SU-DHL-6 (cell line): ENCODE measurements at regions not wholly inside any gene's neighbourhood (a gene's known extent, or its start where the extent isn't known, plus 50 kb on each side); places are given as distances from the start of the nearest gene placed in this dataset.

Experiments
- H2AFZ ChIP-seq: fragments of 200-600 bp; sonication (generic); 2 replicates; pipeline ENCODE4 v1.6.1; 2014; ENCODE audit warnings: low read depth, mild to moderate bottlenecking, moderate library complexity, mixed read lengths, antibody characterized with exemption, low read length; ENCODE audit not compliant: severe bottlenecking
- H3F3A ChIP-seq: fragments of 200-600 bp; shearing (Covaris generic); 2 replicates; pipeline ENCODE4 v1.6.0; 2016; ENCODE audit warnings: antibody characterized with exemption, mild to moderate bottlenecking; ENCODE audit not compliant: insufficient read depth
- H3K27ac ChIP-seq: fragments of 200-600 bp; sonication (generic); 2 replicates; pipeline ENCODE4 v1.5.1; 2016; ENCODE audit warnings: low read depth, mild to moderate bottlenecking, low read length, moderate library complexity, mixed read lengths
- H3K27me3 ChIP-seq: fragments of 200-600 bp; sonication (generic), shearing (Covaris generic); 2 replicates; pipeline ENCODE4 v1.6.0; 2014; ENCODE audit warnings: mild to moderate bottlenecking, low read length
- H3K36me3 ChIP-seq: fragments of 200-600 bp; sonication (generic); 2 replicates; pipeline ENCODE4 v1.6.1; 2014; ENCODE audit warnings: mild to moderate bottlenecking, low read length, mixed read lengths
- H3K4me2 ChIP-seq: fragments of 300-600, 200-600 bp; shearing (Covaris generic), sonication (generic); 2 replicates; pipeline ENCODE4 v1.6.0; 2014; ENCODE audit warnings: low read length, low read depth, mild to moderate bottlenecking; ENCODE audit not compliant: poor library complexity, severe bottlenecking
- H3K4me3 ChIP-seq: fragments of 200-600 bp; sonication (generic); 2 replicates; pipeline ENCODE4 v1.5.1; 2014; ENCODE audit warnings: antibody characterized with exemption, low read length, mild to moderate bottlenecking, mixed read lengths; ENCODE audit not compliant: insufficient read depth, poor library complexity, severe bottlenecking
- H3K79me2 ChIP-seq: fragments of 200-600 bp; sonication (generic); 2 replicates; pipeline ENCODE4 v1.6.1; 2014; ENCODE audit warnings: mild to moderate bottlenecking, low read length, moderate library complexity; ENCODE audit not compliant: insufficient read depth
- H3K9ac ChIP-seq: fragments of 200-600 bp; sonication (generic); 2 replicates; pipeline ENCODE4 v1.7.0; 2014; ENCODE audit warnings: mild to moderate bottlenecking, low read length
- H3K9me2 ChIP-seq: fragments of 200-600 bp; sonication (generic); replicated peaks from 2 replicates; pipeline ENCODE4 v1.6.1; 2014; ENCODE audit warnings: low read length; ENCODE audit not compliant: insufficient read depth
- H3K9me3 ChIP-seq: fragments of 200-600 bp; sonication (generic); 2 replicates; pipeline ENCODE4 v1.6.1; 2014; ENCODE audit warnings: low read length, mixed read lengths; ENCODE audit not compliant: insufficient read depth
- H4K20me1 ChIP-seq: fragments of 200-600 bp; sonication (generic); 2 replicates; pipeline ENCODE4 v1.6.1; 2014; ENCODE audit warnings: low read depth, mild to moderate bottlenecking, antibody characterized with exemption, low read length, moderate library complexity, mixed read lengths
- EZH2phosphoT487 ChIP-seq: fragments of 200-600 bp; sonication (generic), shearing (Covaris generic); conservative IDR thresholded peaks from 2 replicates; pipeline ENCODE4 v1.6.1; 2018; ENCODE audit warnings: mild to moderate bottlenecking, antibody characterized with exemption, low read length, moderate library complexity, mixed read lengths
- TF ChIP-seq, protein P1 (sequence below): fragments of 200-600 bp; sonication (generic); IDR thresholded peaks from one replicate; pipeline ENCODE4 v1.5.1; 2017; ENCODE audit warnings: antibody characterized with exemption, mild to moderate bottlenecking, low read length, moderate library complexity; ENCODE audit not compliant: insufficient read depth, poor library complexity, severe bottlenecking

DNA sequence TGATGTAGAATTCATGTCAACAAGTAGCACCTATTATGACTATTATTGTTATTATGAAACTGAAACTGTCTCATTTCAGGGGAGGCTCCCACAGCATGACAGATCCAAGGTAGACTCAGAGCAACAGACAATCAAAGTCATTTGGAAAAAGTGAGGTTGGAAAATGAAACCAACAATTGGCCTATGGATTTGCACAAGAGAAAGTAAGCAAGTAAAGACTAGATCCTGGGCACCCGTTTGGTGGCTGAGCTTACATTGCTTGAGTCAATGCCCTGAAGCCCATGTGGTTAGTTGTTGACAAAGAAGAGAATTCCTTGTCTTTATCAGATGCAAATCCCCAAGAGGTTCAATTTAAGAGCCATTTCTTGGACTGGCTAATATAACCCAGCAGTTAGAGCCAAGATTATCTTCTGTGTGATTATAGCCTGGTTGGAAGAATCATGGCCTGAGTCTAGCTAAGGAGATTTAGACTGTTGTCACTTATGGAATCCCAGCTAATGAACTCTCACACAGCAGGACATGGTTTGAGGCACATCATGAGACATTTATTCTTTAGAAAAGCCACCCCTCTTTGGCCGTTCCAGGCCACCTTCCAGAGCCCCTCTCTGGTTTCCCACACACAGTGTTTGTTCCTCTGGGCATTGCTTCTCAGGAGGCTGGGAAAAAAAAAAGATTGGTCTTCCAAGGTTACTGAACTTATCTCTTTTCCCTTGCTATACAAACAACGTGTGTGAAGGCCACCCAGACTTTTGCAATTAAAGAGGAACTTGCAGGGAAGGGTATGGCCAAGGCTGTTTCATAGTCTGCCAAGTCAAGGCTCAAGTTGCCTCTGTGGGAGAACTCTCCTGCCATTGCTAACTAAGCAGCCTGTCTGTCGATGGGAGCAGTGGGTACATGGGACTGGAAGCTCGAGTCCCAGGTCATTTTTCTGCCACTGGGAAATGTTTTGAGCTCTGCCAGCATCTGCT, 399.5 kb downstream of the ENC1 start:
- TF ChIP-seq, protein P1, sequence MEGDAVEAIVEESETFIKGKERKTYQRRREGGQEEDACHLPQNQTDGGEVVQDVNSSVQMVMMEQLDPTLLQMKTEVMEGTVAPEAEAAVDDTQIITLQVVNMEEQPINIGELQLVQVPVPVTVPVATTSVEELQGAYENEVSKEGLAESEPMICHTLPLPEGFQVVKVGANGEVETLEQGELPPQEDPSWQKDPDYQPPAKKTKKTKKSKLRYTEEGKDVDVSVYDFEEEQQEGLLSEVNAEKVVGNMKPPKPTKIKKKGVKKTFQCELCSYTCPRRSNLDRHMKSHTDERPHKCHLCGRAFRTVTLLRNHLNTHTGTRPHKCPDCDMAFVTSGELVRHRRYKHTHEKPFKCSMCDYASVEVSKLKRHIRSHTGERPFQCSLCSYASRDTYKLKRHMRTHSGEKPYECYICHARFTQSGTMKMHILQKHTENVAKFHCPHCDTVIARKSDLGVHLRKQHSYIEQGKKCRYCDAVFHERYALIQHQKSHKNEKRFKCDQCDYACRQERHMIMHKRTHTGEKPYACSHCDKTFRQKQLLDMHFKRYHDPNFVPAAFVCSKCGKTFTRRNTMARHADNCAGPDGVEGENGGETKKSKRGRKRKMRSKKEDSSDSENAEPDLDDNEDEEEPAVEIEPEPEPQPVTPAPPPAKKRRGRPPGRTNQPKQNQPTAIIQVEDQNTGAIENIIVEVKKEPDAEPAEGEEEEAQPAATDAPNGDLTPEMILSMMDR, result no peak
- TF ChIP-seq EZH2phosphoT487, result no peak
- Histone ChIP-seq H3K9me2 (no peaks in the 10 kb centered on the region), H3K9ac (no peak overlapping the region), H3K9me3 (no peaks in the 10 kb centered on the region), H3K27ac (no peak overlapping the region), H3F3A (no peaks in the 10 kb centered on the region), H3K36me3 (no peaks in the 10 kb centered on the region), H3K79me2 (no peaks in the 10 kb centered on the region), H3K27me3 (no peaks in the 10 kb centered on the region), H3K4me2 (no peak overlapping the region), H3K4me3 (no peak overlapping the region), H4K20me1 (no peaks in the 10 kb centered on the region), H2AFZ (no peak overlapping the region)

DNA sequence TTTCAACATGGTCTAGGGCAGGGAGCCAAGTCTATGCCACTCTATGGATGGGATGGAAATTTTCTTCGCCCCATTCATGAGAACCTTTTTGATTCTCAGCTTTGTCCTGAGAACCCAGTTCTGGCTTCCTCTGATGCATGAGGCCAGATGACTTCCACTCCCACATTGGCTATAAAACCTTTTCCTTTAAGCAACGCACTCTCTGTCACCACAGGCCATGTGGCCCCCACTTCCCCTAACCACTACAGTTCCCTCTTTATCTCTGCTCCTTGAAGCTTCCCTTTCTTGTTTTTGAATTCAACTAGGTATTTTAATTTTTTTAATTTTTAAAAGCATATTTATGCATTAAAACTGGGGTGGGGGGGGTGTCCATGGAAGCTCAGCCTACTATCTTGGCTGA, 401.3 kb downstream of the ENC1 start:
- Histone ChIP-seq H3K79me2 (no peaks in the 10 kb centered on the region), H3K4me2 (no peak overlapping the region), H3K9me3 (no peaks in the 10 kb centered on the region), H3K9ac (no peak overlapping the region), H3K36me3 (no peaks in the 10 kb centered on the region), H4K20me1 (no peaks in the 10 kb centered on the region), H3F3A (no peaks in the 10 kb centered on the region), H3K4me3 (no peak overlapping the region), H2AFZ (no peak overlapping the region), H3K27ac (no peak overlapping the region), H3K9me2 (no peaks in the 10 kb centered on the region), H3K27me3 (no peaks in the 10 kb centered on the region)
- no peak for TF ChIP-seq EZH2phosphoT487
- TF ChIP-seq, protein P1, result no peak

DNA sequence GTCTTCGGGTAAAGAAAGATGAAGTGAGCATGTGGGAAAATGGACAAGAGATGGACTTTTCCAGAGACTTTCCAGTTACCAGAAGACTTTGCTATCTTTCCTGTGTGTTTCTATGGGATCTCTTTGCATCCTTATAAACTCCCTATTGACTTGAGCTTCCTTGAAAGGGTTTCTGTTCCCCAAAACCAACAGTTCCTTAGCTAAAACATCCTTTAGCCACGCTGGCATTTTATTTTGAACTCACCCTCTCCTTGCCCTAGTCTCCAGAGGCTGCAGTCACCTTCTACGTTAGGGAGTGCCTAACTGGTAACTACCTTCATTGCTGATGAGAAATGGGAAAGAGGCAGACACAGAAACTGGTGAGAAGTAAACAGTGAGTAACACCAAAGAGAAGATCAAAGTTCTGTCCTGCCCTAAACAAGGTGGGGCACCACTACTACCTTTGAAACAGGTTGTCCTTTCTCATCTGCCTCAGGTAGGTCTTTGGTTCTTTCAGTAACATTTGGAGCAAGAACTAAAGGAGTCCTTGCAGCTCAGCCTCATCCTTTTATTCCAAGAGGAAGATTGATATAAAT, 402.9 kb downstream of the ENC1 start:
- Histone ChIP-seq H3K4me2 (no peak overlapping the region), H3K9me3 (no peaks in the 10 kb centered on the region), H3K36me3 (no peaks in the 10 kb centered on the region)

More for the DNA sequence above, 402.9 kb downstream of the ENC1 start:
- no peak overlapping the region for H2AFZ ChIP-seq
- no peaks in the 10 kb centered on the region for H3K27me3 ChIP-seq
- TF ChIP-seq, protein P1, result no peak
- no peak for TF ChIP-seq EZH2phosphoT487
- no peak overlapping the region for H3K27ac ChIP-seq
- no peak overlapping the region for H3K4me3 ChIP-seq
- H3F3A ChIP-seq, result no peaks in the 10 kb centered on the region
- H4K20me1 ChIP-seq, result no peaks in the 10 kb centered on the region
- no peak overlapping the region for H3K9ac ChIP-seq
- no peaks in the 10 kb centered on the region for H3K79me2 ChIP-seq
- no peaks in the 10 kb centered on the region for H3K9me2 ChIP-seq
